Loucy (cell line): ENCODE measurements at regions not wholly inside any gene's neighbourhood (a gene's known extent, or its start where the extent isn't known, plus 50 kb on each side); places are given as distances from the start of the nearest gene placed in this dataset.

Source experiments
- H2AFZ ChIP-seq: fragments of 200-600 bp; sonication (generic); 2 replicates; pipeline ENCODE4 v1.6.0; 2016; ENCODE audit warnings: antibody characterized with exemption, mild to moderate bottlenecking, low read length, moderate library complexity
- H3F3A ChIP-seq: fragments of 200-600 bp; 2 replicates; pipeline ENCODE4 v1.6.0; 2016; ENCODE audit warnings: antibody characterized with exemption, low read depth, mild to moderate bottlenecking
- H3K27me3 ChIP-seq: fragments of 200-600 bp; sonication (generic); 2 replicates; pipeline ENCODE4 v1.6.1; 2014; ENCODE audit warnings: low read length, mild to moderate bottlenecking; ENCODE audit not compliant: insufficient read depth, poor library complexity, severe bottlenecking
- H3K36me3 ChIP-seq: fragments of 200-600 bp; sonication (generic); 2 replicates; pipeline ENCODE4 v1.6.1; 2016; ENCODE audit warnings: low read length; ENCODE audit not compliant: insufficient read depth
- H3K4me1 ChIP-seq: fragments of 200-600 bp; sonication (generic); 2 replicates; pipeline ENCODE4 v1.5.1; 2014; ENCODE audit warnings: low read length, mild to moderate bottlenecking; ENCODE audit not compliant: insufficient read depth, poor library complexity, severe bottlenecking
- H3K4me2 ChIP-seq: fragments of 200-600 bp; sonication (generic); 2 replicates; pipeline ENCODE4 v1.6.0; 2014; ENCODE audit warnings: antibody characterized with exemption, low read length, low read depth, mild to moderate bottlenecking; ENCODE audit not compliant: poor library complexity, severe bottlenecking
- H3K4me3 ChIP-seq: fragments of 200-600 bp; sonication (generic); 2 replicates; pipeline ENCODE4 v1.5.1; 2014; ENCODE audit warnings: low read length, mild to moderate bottlenecking, mixed read lengths; ENCODE audit not compliant: poor library complexity, severe bottlenecking
- H3K79me2 ChIP-seq: fragments of 200-600 bp; sonication (generic); 2 replicates; pipeline ENCODE4 v1.6.1; 2014; ENCODE audit warnings: low read length; ENCODE audit not compliant: insufficient read depth
- H3K9ac ChIP-seq: fragments of 200-600 bp; sonication (generic); 2 replicates; pipeline ENCODE4 v1.6.0; 2014; ENCODE audit warnings: mild to moderate bottlenecking, low read depth, low read length, moderate library complexity; ENCODE audit not compliant: poor library complexity, severe bottlenecking
- H3K9me2 ChIP-seq: fragments of 200-600 bp; sonication (generic); replicated peaks from 2 replicates; pipeline ENCODE4 v1.6.1; 2016; ENCODE audit warnings: low read depth, low read length, mixed read lengths
- H3K9me3 ChIP-seq: fragments of 200-600 bp; sonication (generic); 2 replicates; pipeline ENCODE4 v1.6.1; 2014; ENCODE audit warnings: mild to moderate bottlenecking, antibody characterized with exemption, low read length, low read depth; ENCODE audit not compliant: insufficient read depth
- H4K20me1 ChIP-seq: fragments of 200-600 bp; sonication (generic); 2 replicates; pipeline ENCODE4 v1.6.0; 2014; ENCODE audit warnings: antibody characterized with exemption, low read length, mild to moderate bottlenecking; ENCODE audit not compliant: insufficient read depth, poor library complexity, severe bottlenecking
- EZH2phosphoT487 ChIP-seq: fragments of 200-600 bp; IDR thresholded peaks from 2 replicates; pipeline ENCODE4 v1.6.1; 2018; ENCODE audit warnings: antibody characterized with exemption, mild to moderate bottlenecking, moderate library complexity, borderline replicate concordance
- TF ChIP-seq, protein P1 (sequence below): fragments of 200-600 bp; sonication (generic); conservative IDR thresholded peaks from 2 replicates; pipeline ENCODE4 v1.5.1; 2014; ENCODE audit warnings: mild to moderate bottlenecking, antibody characterized with exemption, low read length

- no peak for TF ChIP-seq EZH2phosphoT487
- TF ChIP-seq, protein P1, sequence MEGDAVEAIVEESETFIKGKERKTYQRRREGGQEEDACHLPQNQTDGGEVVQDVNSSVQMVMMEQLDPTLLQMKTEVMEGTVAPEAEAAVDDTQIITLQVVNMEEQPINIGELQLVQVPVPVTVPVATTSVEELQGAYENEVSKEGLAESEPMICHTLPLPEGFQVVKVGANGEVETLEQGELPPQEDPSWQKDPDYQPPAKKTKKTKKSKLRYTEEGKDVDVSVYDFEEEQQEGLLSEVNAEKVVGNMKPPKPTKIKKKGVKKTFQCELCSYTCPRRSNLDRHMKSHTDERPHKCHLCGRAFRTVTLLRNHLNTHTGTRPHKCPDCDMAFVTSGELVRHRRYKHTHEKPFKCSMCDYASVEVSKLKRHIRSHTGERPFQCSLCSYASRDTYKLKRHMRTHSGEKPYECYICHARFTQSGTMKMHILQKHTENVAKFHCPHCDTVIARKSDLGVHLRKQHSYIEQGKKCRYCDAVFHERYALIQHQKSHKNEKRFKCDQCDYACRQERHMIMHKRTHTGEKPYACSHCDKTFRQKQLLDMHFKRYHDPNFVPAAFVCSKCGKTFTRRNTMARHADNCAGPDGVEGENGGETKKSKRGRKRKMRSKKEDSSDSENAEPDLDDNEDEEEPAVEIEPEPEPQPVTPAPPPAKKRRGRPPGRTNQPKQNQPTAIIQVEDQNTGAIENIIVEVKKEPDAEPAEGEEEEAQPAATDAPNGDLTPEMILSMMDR: no peak
- no peak overlapping the region for H2AFZ ChIP-seq
- H3K9ac ChIP-seq: no peak overlapping the region
- H4K20me1 ChIP-seq: no peaks in the 10 kb centered on the region
- H3K9me3 ChIP-seq: no peaks in the 10 kb centered on the region
- no peaks in the 10 kb centered on the region for H3F3A ChIP-seq
- H3K79me2 ChIP-seq: no peaks in the 10 kb centered on the region
- no peak overlapping the region for H3K4me2 ChIP-seq
- no peaks in the 10 kb centered on the region for H3K4me1 ChIP-seq
- H3K9me2 ChIP-seq: no peaks in the 10 kb centered on the region
- H3K27me3 ChIP-seq: no peaks in the 10 kb centered on the region
- no peaks in the 10 kb centered on the region for H3K36me3 ChIP-seq
- H3K4me3 ChIP-seq: no peak overlapping the region
Measured at GRCh38 chr12:126343321-126343720, 1278.1 kb downstream of the AACS start.

DNA sequence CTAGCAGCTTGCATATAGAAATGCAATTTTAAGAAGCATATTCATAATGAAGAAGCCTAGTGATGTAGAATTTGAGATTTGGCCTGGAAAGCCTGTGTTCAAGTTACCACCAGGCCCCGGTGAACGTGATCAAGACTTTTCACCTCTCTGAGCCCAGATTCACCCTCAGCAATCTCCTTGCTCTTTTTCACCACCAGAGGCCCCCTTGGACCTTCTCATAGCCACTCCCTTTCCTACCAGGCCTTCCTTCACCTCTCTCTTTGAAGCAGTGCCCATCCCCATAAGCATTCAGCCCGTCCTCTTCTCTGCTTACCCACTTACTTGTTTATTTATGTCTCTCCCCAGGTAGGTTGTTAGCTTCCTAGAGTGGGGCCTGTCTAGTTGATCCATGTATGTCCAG is 1280.9 kb downstream of the AACS start:
- no peak for TF ChIP-seq EZH2phosphoT487
- TF ChIP-seq, protein P1: no peak

GRCh38 chr12:126347421-126347820 is 1282.2 kb downstream of the AACS start:
- Histone ChIP-seq H3K9ac (no peak overlapping the region), H3K36me3 (no peaks in the 10 kb centered on the region), H3K4me3 (no peak overlapping the region), H3K27me3 (no peaks in the 10 kb centered on the region), H3K4me1 (no peaks in the 10 kb centered on the region), H3K9me2 (no peaks in the 10 kb centered on the region), H3K79me2 (no peaks in the 10 kb centered on the region), H3F3A (no peaks in the 10 kb centered on the region), H4K20me1 (no peaks in the 10 kb centered on the region), H2AFZ (no peak overlapping the region), H3K9me3 (no peaks in the 10 kb centered on the region; the same call in 1 of the 2 replicates), H3K4me2 (no peak overlapping the region)
- no peak for TF ChIP-seq EZH2phosphoT487
- TF ChIP-seq, protein P1: peak; percentile 37; the same call in 1 of the 2 replicates

More for the DNA sequence above, 1280.9 kb downstream of the AACS start:
- Histone ChIP-seq H3K9ac (no peak overlapping the region), H3K9me2 (no peaks in the 10 kb centered on the region), H3K79me2 (no peaks in the 10 kb centered on the region), H3F3A (no peaks in the 10 kb centered on the region), H4K20me1 (no peaks in the 10 kb centered on the region), H2AFZ (no peak overlapping the region), H3K9me3 (no peaks in the 10 kb centered on the region), H3K36me3 (no peaks in the 10 kb centered on the region), H3K4me2 (no peak overlapping the region), H3K4me1 (no peaks in the 10 kb centered on the region), H3K27me3 (no peaks in the 10 kb centered on the region), H3K4me3 (no peak overlapping the region)
